HG03558 (cell line): ENCODE measurements at regions not wholly inside any gene's neighbourhood (a gene's known extent, or its start where the extent isn't known, plus 50 kb on each side); places are given as distances from the start of the nearest gene placed in this dataset.

Experiments used
- ATAC-seq: cut with Tn5 transposase; IDR thresholded peaks from one replicate; pipeline ENCODE4 v1.9.1; 2021; ENCODE audit warnings: moderate number of reproducible peaks; ENCODE audit not compliant: unreplicated experiment; ENCODE audit errors: extremely low read depth

GRCh38 chrX:36908801-36909675 is 99.1 kb upstream of the FAM47C start:
- ATAC-seq: peak; percentile 92

GRCh38 chrX:36909676-36910030 is 98.5 kb upstream of the FAM47C start:
- ATAC-seq: no peak

- no peak for ATAC-seq
Measured at GRCh38 chrX:36913551-36913950, 94.6 kb upstream of the FAM47C start.

- ATAC-seq: no peak
Measured at GRCh38 chrX:36916941-36917340, 91.2 kb upstream of the FAM47C start.

GRCh38 chrX:36927712-36928111 is 80.5 kb upstream of the FAM47C start:
- ATAC-seq: no peak

GRCh38 chrX:36930491-36930890 is 77.7 kb upstream of the FAM47C start:
- no peak for ATAC-seq

- no peak for ATAC-seq
Measured at GRCh38 chrX:36947214-36947613, 61.0 kb upstream of the FAM47C start.

- no peak for ATAC-seq
Measured at GRCh38 chrX:36950495-36951253, 57.5 kb upstream of the FAM47C start.

- ATAC-seq: no peak
Measured at GRCh38 chrX:36957425-36958328, 50.5 kb upstream of the FAM47C start.
